IPS DF 19.7 (cell line): ENCODE measurements at regions not wholly inside any gene's neighbourhood (a gene's known extent, or its start where the extent isn't known, plus 50 kb on each side); places are given as distances from the start of the nearest gene placed in this dataset.
"Not testable (repeated sequence)": the region's sequence is repeated elsewhere in the genome, so short reads cannot be mapped to it uniquely, and the experiment has no call there.

Source experiments
- DNase-seq: peaks from one replicate; pipeline ENCODE4 v3.0.0-alpha.2; 2013; ENCODE audit warnings: low read depth, low spot score

DNA sequence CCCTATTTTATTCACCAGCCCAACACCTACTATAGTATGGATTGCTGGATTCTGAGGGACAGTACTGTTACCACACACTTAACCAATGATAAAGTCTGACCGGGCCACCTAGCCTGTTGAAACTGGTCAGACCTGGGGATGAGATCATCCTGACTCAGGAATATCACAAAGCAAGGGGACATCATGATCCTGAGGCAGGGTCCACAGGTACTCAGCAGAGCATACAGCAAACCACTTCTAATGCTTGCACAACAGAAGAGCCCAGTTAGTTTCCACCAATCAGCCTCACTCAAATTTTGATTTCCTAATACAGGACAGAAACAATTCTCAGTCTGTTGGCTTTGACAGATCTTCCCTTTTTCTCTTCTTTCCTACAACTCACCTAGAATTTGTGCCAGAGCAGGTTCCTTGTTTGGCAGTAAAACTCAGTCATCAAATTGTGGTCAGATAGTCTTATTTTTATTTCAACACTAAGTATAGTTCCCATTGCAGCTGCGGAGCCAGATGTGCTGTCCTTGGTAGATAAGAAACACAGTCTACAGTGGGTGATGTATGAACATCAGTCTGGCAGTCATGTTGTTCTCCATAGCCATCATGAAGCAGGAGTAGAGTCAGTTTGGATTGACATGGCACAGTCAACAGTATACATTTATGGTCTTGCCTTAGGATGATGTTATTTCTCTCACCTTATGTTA, 90.1 kb upstream of the PRR23C start:
- DNase-seq, result no peak

GRCh38 chr3:139135657-139136056, 91.0 kb upstream of the PRR23C start:
- no peak for DNase-seq

- no peak for DNase-seq
Observed at GRCh38 chr3:139136469-139137202, 91.9 kb upstream of the PRR23C start.

- no peak for DNase-seq
Observed at GRCh38 chr3:139140553-139140952, 95.9 kb upstream of the PRR23C start.

DNA sequence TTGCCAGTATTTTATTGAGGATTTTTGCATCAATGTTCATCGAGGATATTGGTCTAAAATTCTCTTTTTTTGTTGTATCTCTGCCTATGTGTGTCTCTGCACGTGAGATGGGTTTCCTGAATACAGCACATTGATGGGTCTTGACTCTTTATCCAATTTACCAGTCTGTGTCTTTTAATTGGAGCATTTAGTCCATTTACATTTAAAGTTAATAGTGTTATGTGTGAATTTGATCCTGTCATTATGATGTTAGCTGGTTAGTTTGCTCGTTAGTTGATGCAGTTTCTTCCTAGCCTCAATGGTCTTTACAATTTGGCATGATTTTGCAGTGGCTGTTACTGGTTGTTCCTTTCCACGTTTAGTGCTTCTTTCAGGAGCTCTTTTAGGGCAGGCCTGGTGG, 101.3 kb upstream of the PRR23C start:
- not testable (repeated sequence) for DNase-seq

DNA sequence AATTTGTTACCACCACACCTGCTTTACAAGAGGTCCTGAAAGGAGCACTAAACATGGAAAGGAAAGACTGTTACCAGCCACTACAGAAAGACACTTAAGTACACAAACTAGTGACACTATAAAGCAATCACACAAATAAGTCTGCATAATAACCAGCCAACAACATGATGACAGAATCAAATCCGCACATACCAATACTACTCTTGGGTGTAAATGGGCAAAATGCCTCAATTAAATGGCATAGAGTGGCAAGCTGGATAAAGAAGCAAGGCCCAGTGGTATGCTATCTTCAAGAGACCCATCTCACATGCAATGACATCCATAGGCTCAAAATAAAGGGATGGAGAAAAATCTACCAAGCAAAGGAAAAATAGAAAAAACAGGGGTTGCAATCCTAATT, 106.8 kb upstream of the PRR23C start:
- no peak for DNase-seq

DNA sequence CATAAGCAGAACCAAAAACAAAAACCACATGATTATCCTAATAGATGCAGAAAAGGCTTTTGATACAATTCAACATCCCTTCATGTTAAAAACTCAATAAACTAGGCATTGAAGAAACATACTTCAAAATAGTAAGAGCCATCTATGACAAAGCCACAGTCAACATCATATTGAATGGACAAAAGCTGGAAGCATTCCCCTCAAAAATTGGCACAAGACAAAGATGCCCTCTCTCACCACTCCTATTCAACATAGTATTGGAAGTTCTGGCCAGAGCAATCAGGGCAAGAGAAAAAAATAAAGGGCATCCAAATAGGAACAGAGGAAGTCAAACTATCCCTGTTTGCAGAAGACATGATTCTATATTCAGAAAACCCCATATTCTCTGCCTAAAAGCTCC, 108.7 kb upstream of the PRR23C start:
- not testable (repeated sequence) for DNase-seq

DNA sequence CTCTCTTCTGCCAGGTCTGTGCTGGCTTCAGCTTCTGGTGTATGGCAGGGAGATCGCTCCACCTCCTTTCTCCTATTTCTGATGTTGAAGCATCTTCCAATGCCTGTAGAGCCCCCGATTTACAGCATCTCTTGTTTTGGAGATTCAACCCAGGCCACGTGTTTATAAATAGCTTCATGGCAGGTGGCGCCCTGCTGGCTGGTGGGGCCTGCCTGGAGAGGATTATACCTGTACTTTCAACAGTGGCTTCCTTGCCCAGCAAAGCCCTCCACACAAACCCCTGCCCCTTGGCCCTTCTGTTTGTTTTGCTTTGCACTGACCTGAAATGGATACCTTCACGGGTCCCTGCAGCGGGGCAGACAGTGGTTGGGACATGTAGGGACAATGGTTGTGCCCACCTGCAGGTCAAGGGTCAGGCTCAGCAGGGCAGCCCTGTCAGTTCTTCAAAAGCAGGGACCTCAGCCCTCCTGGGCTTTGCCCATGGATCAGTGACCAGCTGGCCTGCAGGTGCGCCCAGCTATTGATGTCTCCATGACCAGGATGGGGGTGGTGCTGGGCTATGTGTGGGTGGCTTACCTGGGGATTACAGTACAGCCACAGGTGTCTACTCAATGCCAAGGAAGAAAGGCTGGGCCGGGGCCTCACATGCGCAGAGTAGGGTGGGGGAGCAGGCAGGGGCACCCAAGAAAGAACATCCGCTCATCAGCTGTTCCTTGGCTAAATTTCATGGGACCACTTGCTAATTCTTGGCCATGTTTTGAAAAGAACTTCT, 112.7 kb upstream of the PRR23C start:
- DNase-seq, result no peak

DNA sequence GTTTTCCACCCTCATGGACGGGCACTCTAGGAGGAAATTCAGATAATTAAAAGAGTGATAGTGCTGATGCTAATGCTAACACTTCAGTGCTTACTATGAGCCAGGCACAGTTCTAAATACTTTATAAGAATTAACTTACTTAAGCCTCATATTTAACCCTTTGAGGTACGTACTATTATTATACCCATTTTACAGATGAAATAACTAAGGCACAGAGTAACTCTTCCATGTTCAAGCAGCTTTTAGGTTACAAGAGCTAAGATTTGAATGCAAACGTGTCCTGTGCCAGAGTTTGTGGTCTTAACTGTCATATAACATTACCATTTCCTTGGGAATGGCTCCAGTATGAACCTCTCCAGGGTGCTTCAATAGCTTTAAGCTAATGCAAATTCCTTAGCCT, 114.7 kb upstream of the PRR23C start:
- DNase-seq, result no peak

GRCh38 chr3:139173372-139174108, 128.8 kb upstream of the PRR23C start:
- no peak for DNase-seq

DNA sequence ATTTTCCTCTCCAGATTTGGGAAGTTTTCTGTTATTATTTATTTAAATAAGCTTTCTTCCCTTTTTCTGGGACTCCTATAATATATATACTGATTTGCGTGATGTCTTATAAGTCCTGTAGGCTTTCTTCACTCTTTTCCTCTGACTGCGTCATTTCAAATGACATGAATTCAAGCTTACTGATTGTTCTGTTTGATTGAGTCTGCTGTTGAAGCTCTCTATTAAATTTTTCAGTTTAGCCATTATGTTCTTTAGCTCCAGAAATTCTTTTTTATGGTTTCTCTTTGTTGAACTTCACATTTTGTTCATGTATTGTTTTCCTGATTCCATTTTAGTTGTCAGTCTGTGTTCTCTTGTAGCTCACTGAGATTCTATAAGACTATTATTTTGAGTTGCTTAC, 135.8 kb upstream of the PRR23C start:
- DNase-seq, result no peak

GRCh38 chr3:139182143-139182542, 137.5 kb upstream of the PRR23C start:
- no peak for DNase-seq

- DNase-seq, result no peak
Observed at GRCh38 chr3:139182598-139182997, 137.9 kb upstream of the PRR23C start.

GRCh38 chr3:139185527-139185926, 140.8 kb upstream of the PRR23C start:
- no peak for DNase-seq

DNA sequence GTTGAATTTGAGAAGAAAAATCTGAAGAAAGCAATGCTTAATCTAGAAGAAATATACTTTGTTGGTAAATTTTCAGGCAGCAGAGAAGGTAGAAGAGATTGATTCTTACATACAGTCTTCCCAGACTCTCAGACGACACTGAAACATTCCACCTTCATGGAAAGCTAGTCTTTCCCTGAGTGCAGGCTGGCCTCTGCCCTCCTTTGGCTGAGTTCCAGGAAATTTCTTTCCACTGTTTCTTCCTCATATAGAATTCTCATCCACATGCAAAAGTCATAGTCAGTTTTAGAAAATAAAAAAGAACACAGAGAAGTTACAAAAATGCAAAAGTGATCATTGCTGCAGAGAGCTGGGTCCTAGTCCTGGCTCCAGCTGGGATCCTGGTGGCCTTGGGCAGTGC, 142.5 kb upstream of the PRR23C start:
- DNase-seq, result no peak

GRCh38 chr3:139187648-139188047, 143.0 kb upstream of the PRR23C start:
- DNase-seq, result no peak

- no peak for DNase-seq
Observed at GRCh38 chr3:139189943-139190342, 145.3 kb upstream of the PRR23C start.

GRCh38 chr3:139194421-139194820, 149.4 kb upstream of the MRPS22 start:
- DNase-seq, result not testable (repeated sequence)

- not testable (repeated sequence) for DNase-seq
Observed at GRCh38 chr3:139196146-139196545, 147.7 kb upstream of the MRPS22 start.

DNA sequence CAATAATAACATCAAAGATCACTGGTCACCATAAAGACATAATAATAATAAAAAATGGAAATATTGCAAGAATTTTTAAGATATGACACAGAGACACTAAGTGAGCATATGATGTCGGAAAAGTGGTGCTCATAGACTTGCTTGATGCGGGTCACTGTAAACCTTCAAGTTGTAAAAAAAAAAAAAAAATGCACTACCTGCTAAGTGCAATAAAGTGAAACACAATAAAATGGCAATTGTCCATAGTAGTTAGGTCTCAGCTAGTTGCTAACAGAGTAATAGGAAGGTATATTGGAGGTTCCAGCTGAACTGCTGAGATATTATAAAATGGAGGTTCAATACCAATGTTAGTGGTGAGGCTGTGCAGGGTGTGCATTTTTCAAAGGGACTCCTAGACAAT, 146.6 kb upstream of the MRPS22 start:
- no peak for DNase-seq

DNA sequence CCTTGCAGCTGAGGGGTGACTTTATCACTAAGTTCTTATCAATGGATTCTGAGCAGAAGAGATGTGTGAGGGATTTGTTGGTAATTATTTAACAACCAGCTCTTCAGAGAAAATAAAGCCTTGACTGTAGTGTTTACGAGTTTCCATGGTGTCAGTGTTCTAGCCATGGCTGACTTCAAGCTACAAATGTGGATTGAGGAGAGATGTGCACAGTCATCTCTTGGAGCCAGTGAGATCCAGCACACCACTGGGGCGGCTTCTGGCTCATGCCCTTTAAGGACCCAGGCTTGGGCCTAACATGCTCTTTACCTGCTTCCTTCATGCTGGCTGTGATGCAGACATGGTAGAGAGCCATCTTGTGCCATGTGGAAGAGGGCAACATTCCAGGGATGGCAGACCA, 145.6 kb upstream of the MRPS22 start:
- DNase-seq, result no peak

- DNase-seq, result no peak
Observed at GRCh38 chr3:139198929-139199328, 144.9 kb upstream of the MRPS22 start.
